ENCODE measurements at regions not wholly inside any gene's neighbourhood (a gene's known extent, or its start where the extent isn't known, plus 50 kb on each side); places are given as distances from the start of the nearest gene placed in this dataset.

GRCh38 chr1:209134001-209134400, 449.5 kb upstream of the CAMK1G start:
- ChIA-PET POLR2A (no interaction called here), CTCF (no interaction called here)
- DNase-seq (ENCODE audit: extremely low spot score) = no peak
- TF ChIP-seq TARDBP (IDR thresholded peaks at IDR 0.05) (no peak), ARNT (IDR thresholded peaks at IDR 0.05) (no peak), FOXM1 (IDR thresholded peaks at IDR 0.05; ENCODE audit: borderline replicate concordance) (no peak), ELF4 (IDR thresholded peaks at IDR 0.05) (no peak), BHLHE40 (IDR thresholded peaks at IDR 0.05; ENCODE audit: borderline replicate concordance) (no peak), LEF1 (IDR thresholded peaks at IDR 0.05; ENCODE audit: borderline replicate concordance) (no peak), PKNOX1 (IDR thresholded peaks at IDR 0.05) (no peak), L3MBTL2 (conservative IDR thresholded peaks at IDR 0.05) (no peak), CTBP1 (IDR thresholded peaks at IDR 0.05; ENCODE audit: borderline replicate concordance) (no peak), NFRKB (IDR thresholded peaks at IDR 0.05) (no peak), HDGF (IDR thresholded peaks at IDR 0.05; ENCODE audit: borderline replicate concordance) (no peak), SUZ12 (IDR thresholded peaks at IDR 0.05) (no peak), FOXA1 (IDR thresholded peaks at IDR 0.05) (no peak), ZNF384 (IDR thresholded peaks at IDR 0.05) (no peak), SP1 (IDR thresholded peaks at IDR 0.05) (no peak), FOXK2 (IDR thresholded peaks at IDR 0.05) (no peak)

GRCh38 chr1:209143916-209144315, 439.6 kb upstream of the CAMK1G start:
- no peak for DNase-seq (ENCODE audit: extremely low spot score)
- TF ChIP-seq FOXM1 (IDR thresholded peaks at IDR 0.05; ENCODE audit: borderline replicate concordance) = no peak
- TF ChIP-seq L3MBTL2 (conservative IDR thresholded peaks at IDR 0.05) = no peak
- ChIA-PET CTCF (interaction anchor here (0.7 kb wide), 1 partner anchor 1664 kb away, joined by 3 read pairs; no protein-coding TSS in a partner anchor), POLR2A (no interaction called here)

- ChIA-PET CTCF (no interaction called here), POLR2A (no interaction called here)
- TF ChIP-seq LEF1 (IDR thresholded peaks at IDR 0.05; ENCODE audit: borderline replicate concordance) (no peak), FOXM1 (IDR thresholded peaks at IDR 0.05; ENCODE audit: borderline replicate concordance) (no peak), TARDBP (IDR thresholded peaks at IDR 0.05) (no peak), BHLHE40 (IDR thresholded peaks at IDR 0.05; ENCODE audit: borderline replicate concordance) (no peak), PKNOX1 (IDR thresholded peaks at IDR 0.05) (no peak), CTBP1 (IDR thresholded peaks at IDR 0.05; ENCODE audit: borderline replicate concordance) (no peak), L3MBTL2 (conservative IDR thresholded peaks at IDR 0.05) (no peak), NFRKB (IDR thresholded peaks at IDR 0.05) (no peak), FOXA1 (IDR thresholded peaks at IDR 0.05) (no peak), ARNT (IDR thresholded peaks at IDR 0.05) (no peak), ELF4 (IDR thresholded peaks at IDR 0.05) (no peak), ZNF384 (IDR thresholded peaks at IDR 0.05) (no peak), HDGF (IDR thresholded peaks at IDR 0.05; ENCODE audit: borderline replicate concordance) (no peak), SUZ12 (IDR thresholded peaks at IDR 0.05) (no peak), FOXK2 (IDR thresholded peaks at IDR 0.05) (no peak), SP1 (IDR thresholded peaks at IDR 0.05) (no peak)
- peak; percentile 38 for DNase-seq (ENCODE audit: extremely low spot score)
Observed at GRCh38 chr1:209150114-209150513, 433.4 kb upstream of the CAMK1G start.

GRCh38 chr1:209153411-209153810, 430.1 kb upstream of the CAMK1G start:
- CTCF ChIA-PET = no interaction called here
- POLR2A ChIA-PET = no interaction called here
- DNase-seq (ENCODE audit: extremely low spot score) = no peak
- no peak for TF ChIP-seq HDGF (IDR thresholded peaks at IDR 0.05; ENCODE audit: borderline replicate concordance)
- no peak for TF ChIP-seq LEF1 (IDR thresholded peaks at IDR 0.05; ENCODE audit: borderline replicate concordance)
- TF ChIP-seq L3MBTL2 (conservative IDR thresholded peaks at IDR 0.05) = no peak
- TF ChIP-seq NFRKB (IDR thresholded peaks at IDR 0.05) = no peak
- TF ChIP-seq SP1 (IDR thresholded peaks at IDR 0.05) = no peak
- TF ChIP-seq CTBP1 (IDR thresholded peaks at IDR 0.05; ENCODE audit: borderline replicate concordance) = no peak
- TF ChIP-seq FOXK2 (IDR thresholded peaks at IDR 0.05) = no peak
- TF ChIP-seq ZNF384 (IDR thresholded peaks at IDR 0.05) = no peak
- no peak for TF ChIP-seq FOXA1 (IDR thresholded peaks at IDR 0.05)
- TF ChIP-seq ARNT (IDR thresholded peaks at IDR 0.05) = no peak
- TF ChIP-seq TARDBP (IDR thresholded peaks at IDR 0.05) = no peak
- TF ChIP-seq SUZ12 (IDR thresholded peaks at IDR 0.05) = no peak
- TF ChIP-seq PKNOX1 (IDR thresholded peaks at IDR 0.05) = no peak
- TF ChIP-seq FOXM1 (IDR thresholded peaks at IDR 0.05; ENCODE audit: borderline replicate concordance) = no peak
- TF ChIP-seq BHLHE40 (IDR thresholded peaks at IDR 0.05; ENCODE audit: borderline replicate concordance) = no peak
- TF ChIP-seq ELF4 (IDR thresholded peaks at IDR 0.05) = no peak

GRCh38 chr1:209154912-209155311, 428.6 kb upstream of the CAMK1G start:
- CTCF ChIA-PET = no interaction called here
- no peak for TF ChIP-seq CTBP1 (IDR thresholded peaks at IDR 0.05; ENCODE audit: borderline replicate concordance)
- TF ChIP-seq FOXA1 (IDR thresholded peaks at IDR 0.05) = no peak
- no peak for TF ChIP-seq NFRKB (IDR thresholded peaks at IDR 0.05)
- TF ChIP-seq L3MBTL2 (conservative IDR thresholded peaks at IDR 0.05) = no peak
- no peak for TF ChIP-seq BHLHE40 (IDR thresholded peaks at IDR 0.05; ENCODE audit: borderline replicate concordance)
- TF ChIP-seq ELF4 (IDR thresholded peaks at IDR 0.05) = no peak
- TF ChIP-seq TARDBP (IDR thresholded peaks at IDR 0.05) = no peak
- no peak for TF ChIP-seq SP1 (IDR thresholded peaks at IDR 0.05)
- DNase-seq (ENCODE audit: extremely low spot score) = no peak
- POLR2A ChIA-PET = no interaction called here

- DNase-seq (ENCODE audit: extremely low spot score) = no peak
- POLR2A ChIA-PET = no interaction called here
- TF ChIP-seq FOXM1 (IDR thresholded peaks at IDR 0.05; ENCODE audit: borderline replicate concordance) (no peak), BHLHE40 (IDR thresholded peaks at IDR 0.05; ENCODE audit: borderline replicate concordance) (no peak), HDGF (IDR thresholded peaks at IDR 0.05; ENCODE audit: borderline replicate concordance) (no peak), LEF1 (IDR thresholded peaks at IDR 0.05; ENCODE audit: borderline replicate concordance) (no peak), ZNF384 (IDR thresholded peaks at IDR 0.05) (no peak), CTBP1 (IDR thresholded peaks at IDR 0.05; ENCODE audit: borderline replicate concordance) (no peak), FOXA1 (IDR thresholded peaks at IDR 0.05) (no peak), SP1 (IDR thresholded peaks at IDR 0.05) (no peak), ARNT (IDR thresholded peaks at IDR 0.05) (no peak), ELF4 (IDR thresholded peaks at IDR 0.05) (no peak), TARDBP (IDR thresholded peaks at IDR 0.05) (no peak), NFRKB (IDR thresholded peaks at IDR 0.05) (no peak), SUZ12 (IDR thresholded peaks at IDR 0.05) (no peak), PKNOX1 (IDR thresholded peaks at IDR 0.05) (no peak), L3MBTL2 (conservative IDR thresholded peaks at IDR 0.05) (no peak), FOXK2 (IDR thresholded peaks at IDR 0.05) (no peak)
- CTCF ChIA-PET = no interaction called here
Observed at GRCh38 chr1:209155546-209155945, 428.0 kb upstream of the CAMK1G start.
